AG04449 (cell line): ENCODE measurements at regions not wholly inside any gene's neighbourhood (a gene's known extent, or its start where the extent isn't known, plus 50 kb on each side); places are given as distances from the start of the nearest gene placed in this dataset.

Experiments
- CTCF ChIA-PET: fragments of 350-600 bp; formaldehyde crosslinking; extraction: SDS; loops from one replicate; lab custom pipeline; 2021; ENCODE audit warnings: antibody characterized with exemption; lab: Yijun Ruan, JAX
- POLR2A ChIA-PET: fragments of 400-600, 350-600 bp; formaldehyde crosslinking; extraction: SDS; loops from one replicate; lab custom pipeline; 2020; ENCODE audit warnings: antibody characterized with exemption, inconsistent platforms; lab: Yijun Ruan, JAX
- DNase-seq: peaks from one replicate; pipeline ENCODE4 v3.0.0-alpha.2; 2010; ENCODE audit warnings: low read depth, low spot score
- H3K4me3 ChIP-seq: 2 replicates; pipeline ENCODE4 v1.5.1; 2011; ENCODE audit warnings: low read depth, mild to moderate bottlenecking, control low read depth, low read length
- TF ChIP-seq, protein P1 (sequence below): IDR thresholded peaks from one replicate; pipeline ENCODE4 v1.5.1; 2011; ENCODE audit warnings: mild to moderate bottlenecking, moderate library complexity, low read length, control low read depth, inconsistent platforms; ENCODE audit not compliant: insufficient read depth; ENCODE audit errors: missing control alignments

- POLR2A ChIA-PET: no interaction called here
- no peak overlapping the region for H3K4me3 ChIP-seq
- no peak for DNase-seq
- TF ChIP-seq, protein P1, sequence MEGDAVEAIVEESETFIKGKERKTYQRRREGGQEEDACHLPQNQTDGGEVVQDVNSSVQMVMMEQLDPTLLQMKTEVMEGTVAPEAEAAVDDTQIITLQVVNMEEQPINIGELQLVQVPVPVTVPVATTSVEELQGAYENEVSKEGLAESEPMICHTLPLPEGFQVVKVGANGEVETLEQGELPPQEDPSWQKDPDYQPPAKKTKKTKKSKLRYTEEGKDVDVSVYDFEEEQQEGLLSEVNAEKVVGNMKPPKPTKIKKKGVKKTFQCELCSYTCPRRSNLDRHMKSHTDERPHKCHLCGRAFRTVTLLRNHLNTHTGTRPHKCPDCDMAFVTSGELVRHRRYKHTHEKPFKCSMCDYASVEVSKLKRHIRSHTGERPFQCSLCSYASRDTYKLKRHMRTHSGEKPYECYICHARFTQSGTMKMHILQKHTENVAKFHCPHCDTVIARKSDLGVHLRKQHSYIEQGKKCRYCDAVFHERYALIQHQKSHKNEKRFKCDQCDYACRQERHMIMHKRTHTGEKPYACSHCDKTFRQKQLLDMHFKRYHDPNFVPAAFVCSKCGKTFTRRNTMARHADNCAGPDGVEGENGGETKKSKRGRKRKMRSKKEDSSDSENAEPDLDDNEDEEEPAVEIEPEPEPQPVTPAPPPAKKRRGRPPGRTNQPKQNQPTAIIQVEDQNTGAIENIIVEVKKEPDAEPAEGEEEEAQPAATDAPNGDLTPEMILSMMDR: no peak
- CTCF ChIA-PET: no interaction called here
These were observed 61.6 kb upstream of the TBX20 start for GRCh38 chr7:35315517-35315916.

GRCh38 chr7:35314354-35314753 is 60.5 kb upstream of the TBX20 start:
- DNase-seq: no peak
- no peak overlapping the region for H3K4me3 ChIP-seq
- TF ChIP-seq, protein P1: no peak
- POLR2A ChIA-PET: no interaction called here
- CTCF ChIA-PET: no interaction called here

- POLR2A ChIA-PET: no interaction called here
- TF ChIP-seq, protein P1: no peak
- CTCF ChIA-PET: no interaction called here
- no peak overlapping the region for H3K4me3 ChIP-seq
- no peak for DNase-seq
These were observed 59.7 kb upstream of the TBX20 start for GRCh38 chr7:35313575-35313974.
